ENCODE measurements at regions not wholly inside any gene's neighbourhood (a gene's known extent, or its start where the extent isn't known, plus 50 kb on each side); places are given as distances from the start of the nearest gene placed in this dataset.
"Not testable (repeated sequence)": the region's sequence is repeated elsewhere in the genome, so short reads cannot be mapped to it uniquely, and the experiment has no call there.

GRCh38 chr1:60727552-60727951 is 354.8 kb upstream of the NFIA start:
- no peak for DNase-seq
- H3K9me3 Mint-ChIP-seq = no peaks in the 10 kb centered on the region
- H3K27me3 Mint-ChIP-seq = peaks cover 7% of the 10 kb centered on the region
- H3K27ac Mint-ChIP-seq = no peak overlapping the region
- no peak overlapping the region for H3K4me3 Mint-ChIP-seq
- no peaks in the 10 kb centered on the region for H3K36me3 Mint-ChIP-seq
- H3K4me1 Mint-ChIP-seq = no peaks in the 10 kb centered on the region

GRCh38 chr1:60716472-60716871 is 365.9 kb upstream of the NFIA start:
- Mint-ChIP-seq H3K27me3 (no peaks in the 10 kb centered on the region), H3K4me3 (no peak overlapping the region), H3K4me1 (no peaks in the 10 kb centered on the region), H3K36me3 (no peaks in the 10 kb centered on the region), H3K27ac (no peak overlapping the region), H3K9me3 (no peaks in the 10 kb centered on the region)
- no peak for DNase-seq

- Mint-ChIP-seq H3K36me3 (no peaks in the 10 kb centered on the region), H3K4me1 (no peaks in the 10 kb centered on the region), H3K27ac (no peak overlapping the region), H3K4me3 (no peak overlapping the region), H3K27me3 (no peaks in the 10 kb centered on the region), H3K9me3 (no peaks in the 10 kb centered on the region)
- DNase-seq = no peak
Observed at GRCh38 chr1:60715970-60716369, 366.4 kb upstream of the NFIA start.

- H3K27me3 Mint-ChIP-seq = peaks cover 5% of the 10 kb centered on the region
- H3K9me3 Mint-ChIP-seq = no peaks in the 10 kb centered on the region
- no peak for DNase-seq
- H3K4me1 Mint-ChIP-seq = no peaks in the 10 kb centered on the region
- no peaks in the 10 kb centered on the region for H3K36me3 Mint-ChIP-seq
- no peak overlapping the region for H3K4me3 Mint-ChIP-seq
- no peak overlapping the region for H3K27ac Mint-ChIP-seq
Observed at GRCh38 chr1:60709426-60709825, 372.9 kb upstream of the NFIA start.

- DNase-seq = no peak
- Mint-ChIP-seq H3K27me3 (peaks cover 10% of the 10 kb centered on the region), H3K4me3 (no peak overlapping the region), H3K9me3 (no peaks in the 10 kb centered on the region), H3K36me3 (no peaks in the 10 kb centered on the region), H3K27ac (no peak overlapping the region), H3K4me1 (no peaks in the 10 kb centered on the region)
Observed at GRCh38 chr1:60705026-60705425, 377.3 kb upstream of the NFIA start.

- Mint-ChIP-seq H3K4me1 (no peaks in the 10 kb centered on the region), H3K4me3 (no peak overlapping the region), H3K9me3 (no peaks in the 10 kb centered on the region), H3K27ac (no peak overlapping the region), H3K27me3 (peaks cover 10% of the 10 kb centered on the region), H3K36me3 (no peaks in the 10 kb centered on the region)
- no peak for DNase-seq
Observed at GRCh38 chr1:60703155-60703554, 379.2 kb upstream of the NFIA start.

GRCh38 chr1:60699325-60699724 is 383.0 kb upstream of the NFIA start:
- Mint-ChIP-seq H3K27me3 (peaks cover 8% of the 10 kb centered on the region), H3K9me3 (peaks cover 2% of the 10 kb centered on the region), H3K27ac (no peak overlapping the region), H3K36me3 (no peaks in the 10 kb centered on the region), H3K4me3 (no peak overlapping the region), H3K4me1 (no peaks in the 10 kb centered on the region)
- no peak for DNase-seq

GRCh38 chr1:60697204-60697994 is 385.0 kb upstream of the NFIA start:
- Mint-ChIP-seq H3K27me3 (peaks cover 4% of the 10 kb centered on the region), H3K4me3 (no peak overlapping the region), H3K36me3 (no peaks in the 10 kb centered on the region), H3K9me3 (peaks cover 2% of the 10 kb centered on the region), H3K27ac (no peak overlapping the region), H3K4me1 (no peaks in the 10 kb centered on the region)
- DNase-seq = no peak

GRCh38 chr1:60696512-60696911 is 385.8 kb upstream of the NFIA start:
- no peak overlapping the region for H3K27ac Mint-ChIP-seq
- H3K36me3 Mint-ChIP-seq = no peaks in the 10 kb centered on the region
- H3K4me1 Mint-ChIP-seq = no peaks in the 10 kb centered on the region
- no peak overlapping the region for H3K4me3 Mint-ChIP-seq
- H3K9me3 Mint-ChIP-seq = peaks cover 2% of the 10 kb centered on the region
- H3K27me3 Mint-ChIP-seq = peaks cover 4% of the 10 kb centered on the region
- no peak for DNase-seq

GRCh38 chr1:60695716-60696171 is 386.6 kb upstream of the NFIA start:
- H3K36me3 Mint-ChIP-seq = no peaks in the 10 kb centered on the region
- H3K9me3 Mint-ChIP-seq = peaks cover 2% of the 10 kb centered on the region
- H3K27ac Mint-ChIP-seq = no peak overlapping the region
- no peaks in the 10 kb centered on the region for H3K4me1 Mint-ChIP-seq
- H3K4me3 Mint-ChIP-seq = no peak overlapping the region
- peaks cover 4% of the 10 kb centered on the region for H3K27me3 Mint-ChIP-seq
- DNase-seq = no peak

- Mint-ChIP-seq H3K9me3 (peaks cover 2% of the 10 kb centered on the region), H3K36me3 (no peaks in the 10 kb centered on the region), H3K4me1 (no peaks in the 10 kb centered on the region), H3K27me3 (peaks cover 4% of the 10 kb centered on the region), H3K27ac (no peak overlapping the region), H3K4me3 (no peak overlapping the region)
- DNase-seq = no peak
Observed at GRCh38 chr1:60694980-60695379, 387.4 kb upstream of the NFIA start.

- H3K4me3 Mint-ChIP-seq = no peak overlapping the region
- H3K4me1 Mint-ChIP-seq = no peaks in the 10 kb centered on the region
- H3K27ac Mint-ChIP-seq = no peak overlapping the region
- peaks cover 14% of the 10 kb centered on the region for H3K27me3 Mint-ChIP-seq
- H3K9me3 Mint-ChIP-seq = peaks cover 10% of the 10 kb centered on the region
- H3K36me3 Mint-ChIP-seq = no peaks in the 10 kb centered on the region
- no peak for DNase-seq
Observed at GRCh38 chr1:60692031-60692430, 390.3 kb upstream of the NFIA start.

- H3K27ac Mint-ChIP-seq, H3K4me3 Mint-ChIP-seq, H3K4me1 Mint-ChIP-seq, H3K36me3 Mint-ChIP-seq, DNase-seq: not testable (repeated sequence)
- peaks cover 10% of the 10 kb centered on the region for H3K27me3 Mint-ChIP-seq
- H3K9me3 Mint-ChIP-seq = peaks cover 15% of the 10 kb centered on the region
Observed at GRCh38 chr1:60688221-60688620, 394.1 kb upstream of the NFIA start.

GRCh38 chr1:60681095-60681860 is 401.1 kb upstream of the NFIA start:
- Mint-ChIP-seq H3K9me3 (peaks cover 7% of the 10 kb centered on the region), H3K4me1 (no peaks in the 10 kb centered on the region), H3K27ac (no peak overlapping the region), H3K4me3 (no peak overlapping the region), H3K36me3 (no peaks in the 10 kb centered on the region), H3K27me3 (no peaks in the 10 kb centered on the region)
- DNase-seq = no peak

GRCh38 chr1:60679524-60680375 is 402.6 kb upstream of the NFIA start:
- H3K36me3 Mint-ChIP-seq = no peaks in the 10 kb centered on the region
- H3K4me3 Mint-ChIP-seq = no peak overlapping the region
- H3K27ac Mint-ChIP-seq = no peak overlapping the region
- H3K4me1 Mint-ChIP-seq = no peaks in the 10 kb centered on the region
- peaks cover 7% of the 10 kb centered on the region for H3K9me3 Mint-ChIP-seq
- no peaks in the 10 kb centered on the region for H3K27me3 Mint-ChIP-seq
- no peak for DNase-seq
